ENCODE measurements at regions not wholly inside any gene's neighbourhood (a gene's known extent, or its start where the extent isn't known, plus 50 kb on each side); places are given as distances from the start of the nearest gene placed in this dataset.
"Not testable (repeated sequence)": the region's sequence is repeated elsewhere in the genome, so short reads cannot be mapped to it uniquely, and the experiment has no call there.

DNA sequence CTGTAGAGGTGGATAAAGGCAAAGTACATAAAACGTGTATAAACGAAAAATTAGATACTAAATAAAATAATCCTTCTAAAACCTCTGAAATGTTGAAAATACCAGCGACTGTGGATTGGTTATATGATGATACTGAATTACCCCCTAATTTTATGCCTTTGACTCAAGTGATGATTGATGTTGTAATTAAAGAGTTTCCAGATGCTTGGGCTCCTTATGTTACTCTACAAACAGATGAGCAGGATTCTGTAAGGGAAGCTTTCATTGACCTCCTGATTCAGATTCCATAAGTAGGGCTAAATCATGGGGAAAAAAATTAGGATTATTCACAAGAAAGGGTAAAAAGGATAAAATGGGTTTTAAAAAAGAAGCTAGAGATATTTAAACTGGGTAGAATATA is 418.2 kb upstream of the SLC39A10 start:
- no peak for TF ChIP-seq POLR2A (IDR thresholded peaks at IDR 0.05)
- H3K9me3 ChIP-seq: no peaks in the 10 kb centered on the region
- no peaks in the 10 kb centered on the region for H3K36me3 ChIP-seq
- 77 to 79% methylated on average over 3 of the region's 3 CpGs for WGBS, 2 donors
- DNase-seq: no peak
- no peaks in the 10 kb centered on the region for H3K27me3 ChIP-seq
- H3K4me1 ChIP-seq: no peaks in the 10 kb centered on the region
- no peak overlapping the region for H3K27ac ChIP-seq
- intact Hi-C loops (cut with DNase I): no loop called here
- no peak overlapping the region for H3K4me3 ChIP-seq (replicated peaks in 1 of 3)

- intact Hi-C loops (cut with DNase I): no loop called here
- WGBS, 2 donors: 50 to 60% methylated on average over 1 of the region's 1 CpG
- Histone ChIP-seq H3K9me3 (no peaks in the 10 kb centered on the region), H3K36me3 (no peaks in the 10 kb centered on the region), H3K27me3 (no peaks in the 10 kb centered on the region), H3K4me1 (no peaks in the 10 kb centered on the region), H3K27ac (no peak overlapping the region), H3K4me3 (replicated peaks in 1 of 3) (no peak overlapping the region)
- DNase-seq: no peak
- TF ChIP-seq POLR2A (IDR thresholded peaks at IDR 0.05) (no peak), CTCF (IDR thresholded peaks at IDR 0.05) (no peak)
Observed at GRCh38 chr2:195238379-195238778, 418.6 kb upstream of the SLC39A10 start.

DNA sequence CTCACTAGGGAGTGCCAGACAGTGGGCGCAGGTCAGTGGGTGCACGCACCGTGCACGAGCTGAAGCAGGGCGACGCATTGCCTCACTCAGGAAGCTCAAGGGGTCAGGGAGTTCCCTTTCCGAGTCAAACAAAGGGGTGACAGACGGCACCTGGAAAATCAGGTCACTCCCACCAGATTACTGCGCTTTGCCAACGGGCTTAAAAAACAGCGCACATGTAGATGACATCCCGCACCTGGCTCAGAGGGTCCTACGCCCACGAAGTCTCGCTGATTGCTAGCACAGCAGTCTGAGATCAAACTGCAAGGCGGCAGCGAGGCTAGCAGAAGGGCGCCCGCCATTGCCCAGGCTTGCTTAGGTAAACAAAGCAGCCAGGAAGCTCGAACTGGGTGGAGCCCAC is 428.5 kb upstream of the SLC39A10 start:
- H3K4me3 ChIP-seq (replicated peaks in 1 of 3); H3K36me3 ChIP-seq; DNase-seq; H3K4me1 ChIP-seq; H3K9me3 ChIP-seq; intact Hi-C loops (cut with DNase I); H3K27ac ChIP-seq; H3K27me3 ChIP-seq: not testable (repeated sequence)
- WGBS, 2 donors: 94 to 96% methylated on average over 17 to 20 of the region's 20 CpGs

GRCh38 chr2:195214072-195214471 is 443.0 kb upstream of the SLC39A10 start:
- H3K36me3 ChIP-seq: no peaks in the 10 kb centered on the region
- H3K27me3 ChIP-seq: no peaks in the 10 kb centered on the region
- WGBS, 2 donors: 87 to 91% methylated on average over 5 of the region's 5 CpGs
- H3K9me3 ChIP-seq: no peaks in the 10 kb centered on the region
- intact Hi-C loops (cut with DNase I): no loop called here
- no peaks in the 10 kb centered on the region for H3K4me1 ChIP-seq
- no peak for DNase-seq
- H3K27ac ChIP-seq: no peak overlapping the region
- H3K4me3 ChIP-seq (replicated peaks in 1 of 3): no peak overlapping the region
- TF ChIP-seq CTCF (IDR thresholded peaks at IDR 0.05) (no peak), POLR2A (IDR thresholded peaks at IDR 0.05) (no peak)

GRCh38 chr2:195212586-195212985 is 444.4 kb upstream of the SLC39A10 start:
- DNase-seq: no peak
- H3K27me3 ChIP-seq: no peaks in the 10 kb centered on the region
- H3K36me3 ChIP-seq: no peaks in the 10 kb centered on the region
- no peak overlapping the region for H3K4me3 ChIP-seq (replicated peaks in 1 of 3)
- no peaks in the 10 kb centered on the region for H3K9me3 ChIP-seq
- no peak overlapping the region for H3K27ac ChIP-seq
- intact Hi-C loops (cut with DNase I): no loop called here
- TF ChIP-seq CTCF (IDR thresholded peaks at IDR 0.05) (no peak), POLR2A (IDR thresholded peaks at IDR 0.05) (no peak)
- WGBS, 2 donors: 27 to 28% methylated on average over 3 of the region's 3 CpGs
- no peaks in the 10 kb centered on the region for H3K4me1 ChIP-seq

GRCh38 chr2:195202163-195202845 is 454.7 kb upstream of the SLC39A10 start:
- intact Hi-C loops (cut with DNase I): no loop called here
- Histone ChIP-seq H3K4me1 (no peaks in the 10 kb centered on the region), H3K27ac (no peak overlapping the region), H3K27me3 (no peaks in the 10 kb centered on the region), H3K4me3 (replicated peaks in 1 of 3) (no peak overlapping the region), H3K36me3 (no peaks in the 10 kb centered on the region), H3K9me3 (no peaks in the 10 kb centered on the region)
- 51 to 54% methylated on average over 2 of the region's 2 CpGs for WGBS, 2 donors
- TF ChIP-seq CTCF (IDR thresholded peaks at IDR 0.05) (no peak), POLR2A (IDR thresholded peaks at IDR 0.05) (no peak)
- no peak for DNase-seq
